HL-60 (cell line): ENCODE measurements at regions not wholly inside any gene's neighbourhood (a gene's known extent, or its start where the extent isn't known, plus 50 kb on each side); places are given as distances from the start of the nearest gene placed in this dataset.

Experiments
- DNase-seq, 2 experiments: peaks; one replicate each; pipeline ENCODE4 v3.0.0-alpha.2; 2010 to 2020; ENCODE audit warnings: low read depth in 1 of 2, low spot score in 1 of 2
- H3K27ac ChIP-seq: fragments of 250-450 bp; sonication (Bioruptor Pico); replicated peaks from 2 replicates; pipeline ENCODE4 v1.5.1; 2020; ENCODE audit warnings: mild to moderate bottlenecking, moderate library complexity
- H3K27me3 ChIP-seq: fragments of 250-450 bp; sonication (Bioruptor Pico); 2 replicates; pipeline ENCODE4 v1.5.1; 2021; ENCODE audit warnings: mild to moderate bottlenecking, moderate library complexity; ENCODE audit not compliant: insufficient read depth, poor library complexity, severe bottlenecking
- H3K4me3 ChIP-seq: replicated peaks from 2 replicates; pipeline ENCODE4 v1.5.1; 2011; ENCODE audit warnings: mild to moderate bottlenecking, control low read depth, low read length; ENCODE audit not compliant: insufficient read depth
- GABPA ChIP-seq: IDR thresholded peaks from 2 replicates; pipeline ENCODE4 v1.6.1; 2012; ENCODE audit warnings: low read depth
- POLR2AphosphoS5 ChIP-seq: IDR thresholded peaks from 2 replicates; pipeline ENCODE4 v1.6.1; 2012; ENCODE audit warnings: low read depth
- SPI1 ChIP-seq: IDR thresholded peaks from 2 replicates; pipeline ENCODE4 v1.6.1; 2012; ENCODE audit warnings: low read depth, mild to moderate bottlenecking, borderline replicate concordance
- TF ChIP-seq, protein P1 (sequence below): IDR thresholded peaks from one replicate; pipeline ENCODE4 v1.5.1; 2011; ENCODE audit warnings: low read length, control low read depth, inconsistent platforms; ENCODE audit not compliant: insufficient read depth
- TF ChIP-seq, protein P2 (sequence below): IDR thresholded peaks from 2 replicates; pipeline ENCODE4 v1.6.1; 2012; ENCODE audit warnings: low read depth; ENCODE audit not compliant: insufficient replicate concordance

DNA sequence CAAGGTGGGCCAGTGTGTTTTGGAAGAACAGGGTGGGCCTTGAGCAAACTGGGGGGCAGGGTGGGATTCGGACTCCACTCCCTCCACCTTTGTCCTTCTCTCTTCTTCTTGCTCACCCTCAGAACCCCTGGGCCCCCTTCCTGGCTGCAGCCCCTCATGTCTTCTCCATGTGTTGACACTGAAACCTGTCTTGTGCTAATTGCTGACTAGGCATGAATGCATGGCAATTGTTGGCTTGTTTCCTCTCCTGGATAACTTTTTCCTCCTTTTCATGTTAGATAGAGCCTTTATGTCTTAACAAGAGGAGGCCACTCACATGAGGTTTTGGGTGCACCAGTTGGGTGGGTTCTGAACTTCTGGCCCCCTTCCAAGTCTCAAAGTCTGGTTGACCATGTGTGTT, 181.6 kb upstream of the MKI67 start:
- TF ChIP-seq, protein P1, sequence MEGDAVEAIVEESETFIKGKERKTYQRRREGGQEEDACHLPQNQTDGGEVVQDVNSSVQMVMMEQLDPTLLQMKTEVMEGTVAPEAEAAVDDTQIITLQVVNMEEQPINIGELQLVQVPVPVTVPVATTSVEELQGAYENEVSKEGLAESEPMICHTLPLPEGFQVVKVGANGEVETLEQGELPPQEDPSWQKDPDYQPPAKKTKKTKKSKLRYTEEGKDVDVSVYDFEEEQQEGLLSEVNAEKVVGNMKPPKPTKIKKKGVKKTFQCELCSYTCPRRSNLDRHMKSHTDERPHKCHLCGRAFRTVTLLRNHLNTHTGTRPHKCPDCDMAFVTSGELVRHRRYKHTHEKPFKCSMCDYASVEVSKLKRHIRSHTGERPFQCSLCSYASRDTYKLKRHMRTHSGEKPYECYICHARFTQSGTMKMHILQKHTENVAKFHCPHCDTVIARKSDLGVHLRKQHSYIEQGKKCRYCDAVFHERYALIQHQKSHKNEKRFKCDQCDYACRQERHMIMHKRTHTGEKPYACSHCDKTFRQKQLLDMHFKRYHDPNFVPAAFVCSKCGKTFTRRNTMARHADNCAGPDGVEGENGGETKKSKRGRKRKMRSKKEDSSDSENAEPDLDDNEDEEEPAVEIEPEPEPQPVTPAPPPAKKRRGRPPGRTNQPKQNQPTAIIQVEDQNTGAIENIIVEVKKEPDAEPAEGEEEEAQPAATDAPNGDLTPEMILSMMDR, result no peak
- no peak for TF ChIP-seq GABPA
- TF ChIP-seq SPI1, result no peak
- H3K27me3 ChIP-seq, result no peaks in the 10 kb centered on the region
- no peak overlapping the region for H3K27ac ChIP-seq

DNA sequence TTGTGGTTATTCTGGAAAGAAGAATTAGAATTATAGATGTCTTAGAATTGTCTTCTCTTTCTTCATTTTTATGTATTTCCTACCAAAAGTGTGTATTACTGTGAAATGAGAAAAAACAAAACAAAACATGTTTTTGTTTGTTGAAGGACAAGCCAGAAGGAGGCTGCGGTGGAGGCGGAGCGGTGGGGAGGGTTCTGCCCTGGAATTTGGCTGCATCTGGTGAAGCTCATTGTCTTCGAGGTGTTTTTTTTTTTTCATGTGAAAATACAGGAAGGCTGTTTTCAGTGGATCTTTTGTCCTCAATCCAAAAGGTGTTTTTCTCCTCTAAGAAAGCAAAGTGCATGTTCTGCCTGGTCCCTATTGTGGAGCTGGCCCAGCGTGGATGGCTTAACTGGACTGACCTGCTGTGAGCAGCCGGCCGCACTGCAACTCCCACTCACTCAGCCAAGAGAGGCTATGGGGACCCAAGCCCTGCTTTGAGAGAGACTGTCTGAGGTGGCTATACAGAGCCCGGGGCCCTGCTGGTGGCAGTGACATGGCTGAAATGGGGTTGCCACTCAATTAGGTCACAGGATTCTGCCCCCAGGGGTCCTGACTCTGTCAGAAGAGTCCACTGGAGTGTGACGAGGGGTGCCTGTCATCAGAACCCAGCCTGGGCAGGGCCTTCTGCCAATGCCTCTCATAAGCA, 184.9 kb upstream of the MKI67 start:
- no peak for DNase-seq
- TF ChIP-seq, protein P2, sequence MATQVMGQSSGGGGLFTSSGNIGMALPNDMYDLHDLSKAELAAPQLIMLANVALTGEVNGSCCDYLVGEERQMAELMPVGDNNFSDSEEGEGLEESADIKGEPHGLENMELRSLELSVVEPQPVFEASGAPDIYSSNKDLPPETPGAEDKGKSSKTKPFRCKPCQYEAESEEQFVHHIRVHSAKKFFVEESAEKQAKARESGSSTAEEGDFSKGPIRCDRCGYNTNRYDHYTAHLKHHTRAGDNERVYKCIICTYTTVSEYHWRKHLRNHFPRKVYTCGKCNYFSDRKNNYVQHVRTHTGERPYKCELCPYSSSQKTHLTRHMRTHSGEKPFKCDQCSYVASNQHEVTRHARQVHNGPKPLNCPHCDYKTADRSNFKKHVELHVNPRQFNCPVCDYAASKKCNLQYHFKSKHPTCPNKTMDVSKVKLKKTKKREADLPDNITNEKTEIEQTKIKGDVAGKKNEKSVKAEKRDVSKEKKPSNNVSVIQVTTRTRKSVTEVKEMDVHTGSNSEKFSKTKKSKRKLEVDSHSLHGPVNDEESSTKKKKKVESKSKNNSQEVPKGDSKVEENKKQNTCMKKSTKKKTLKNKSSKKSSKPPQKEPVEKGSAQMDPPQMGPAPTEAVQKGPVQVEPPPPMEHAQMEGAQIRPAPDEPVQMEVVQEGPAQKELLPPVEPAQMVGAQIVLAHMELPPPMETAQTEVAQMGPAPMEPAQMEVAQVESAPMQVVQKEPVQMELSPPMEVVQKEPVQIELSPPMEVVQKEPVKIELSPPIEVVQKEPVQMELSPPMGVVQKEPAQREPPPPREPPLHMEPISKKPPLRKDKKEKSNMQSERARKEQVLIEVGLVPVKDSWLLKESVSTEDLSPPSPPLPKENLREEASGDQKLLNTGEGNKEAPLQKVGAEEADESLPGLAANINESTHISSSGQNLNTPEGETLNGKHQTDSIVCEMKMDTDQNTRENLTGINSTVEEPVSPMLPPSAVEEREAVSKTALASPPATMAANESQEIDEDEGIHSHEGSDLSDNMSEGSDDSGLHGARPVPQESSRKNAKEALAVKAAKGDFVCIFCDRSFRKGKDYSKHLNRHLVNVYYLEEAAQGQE, result no peak
- TF ChIP-seq, protein P1, result no peak
- no peak for TF ChIP-seq POLR2AphosphoS5
- no peak for TF ChIP-seq GABPA
- TF ChIP-seq SPI1, result no peak
- Histone ChIP-seq H3K27me3 (peaks cover 2% of the 10 kb centered on the region), H3K4me3 (no peak overlapping the region), H3K27ac (no peak overlapping the region)

More for the DNA sequence above, 181.6 kb upstream of the MKI67 start:
- DNase-seq, result no peak
- H3K4me3 ChIP-seq, result no peak overlapping the region

DNA sequence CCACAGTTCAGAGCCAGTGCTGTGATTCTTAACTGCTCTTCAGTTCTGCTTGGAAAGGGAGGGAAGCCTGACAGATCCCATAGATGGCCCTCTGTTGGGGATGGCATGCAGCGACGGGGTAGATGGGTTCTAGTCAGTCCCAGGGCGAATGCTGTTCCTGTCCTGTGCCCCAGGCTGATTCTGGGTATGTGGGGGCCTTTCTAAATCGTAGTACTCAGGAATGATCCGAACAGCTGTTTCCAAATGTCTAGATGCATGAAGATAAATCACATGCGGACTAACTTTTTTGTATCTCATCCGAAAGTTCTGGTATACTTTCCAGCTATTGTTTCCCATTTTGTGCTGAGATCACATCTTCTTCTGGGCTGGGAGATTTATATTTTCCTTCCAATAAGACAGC, 186.0 kb upstream of the MKI67 start:
- no peak for DNase-seq
- H3K27ac ChIP-seq, result no peak overlapping the region
- TF ChIP-seq GABPA, result no peak
- TF ChIP-seq POLR2AphosphoS5, result no peak
- TF ChIP-seq, protein P2, result no peak
- no peak for TF ChIP-seq SPI1
- TF ChIP-seq, protein P1, result no peak
- no peak overlapping the region for H3K4me3 ChIP-seq
- H3K27me3 ChIP-seq, result peaks cover 2% of the 10 kb centered on the region

DNA sequence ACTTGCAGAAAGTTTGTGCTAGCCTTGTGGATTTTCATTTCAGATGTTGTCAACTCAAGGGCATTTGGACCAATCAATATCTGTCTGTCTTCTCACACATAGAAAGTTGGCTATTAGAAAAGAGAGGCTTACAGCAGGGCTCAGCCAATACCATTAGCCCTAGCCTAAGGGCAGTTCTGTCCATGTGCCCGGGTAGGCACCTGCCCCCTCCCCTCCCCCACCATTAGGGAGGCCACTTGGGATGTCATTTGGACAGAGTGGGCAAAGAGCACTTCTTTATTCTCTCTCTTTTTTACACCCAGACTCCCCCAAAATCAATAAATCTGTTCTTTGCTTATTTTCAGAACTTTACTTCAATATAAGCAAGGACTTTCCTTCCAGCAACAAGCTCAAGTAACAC, 188.5 kb upstream of the MKI67 start:
- Histone ChIP-seq H3K27ac (no peak overlapping the region), H3K4me3 (no peak overlapping the region), H3K27me3 (peaks cover 2% of the 10 kb centered on the region)
- no peak for DNase-seq
- TF ChIP-seq, protein P1, result no peak
- TF ChIP-seq, protein P2, result no peak
- no peak for TF ChIP-seq POLR2AphosphoS5
- TF ChIP-seq SPI1, result no peak
- TF ChIP-seq GABPA, result no peak
